ENCODE measurements at regions not wholly inside any gene's neighbourhood (a gene's known extent, or its start where the extent isn't known, plus 50 kb on each side); places are given as distances from the start of the nearest gene placed in this dataset.

- DNase-seq (ENCODE audit: low read depth), result no peak
Measured at GRCh38 chr20:60962367-60963045, 289.6 kb upstream of the CDH4 start.

GRCh38 chr20:60963146-60963545 is 288.9 kb upstream of the CDH4 start:
- no peak for DNase-seq (ENCODE audit: low read depth)

GRCh38 chr20:60964911-60965310 is 287.1 kb upstream of the CDH4 start:
- DNase-seq (ENCODE audit: low read depth), result no peak

- DNase-seq (ENCODE audit: low read depth), result no peak
Measured at GRCh38 chr20:60966031-60966430, 286.0 kb upstream of the CDH4 start.

- DNase-seq (ENCODE audit: low read depth), result no peak
Measured at GRCh38 chr20:60966766-60967165, 285.3 kb upstream of the CDH4 start.

- no peak for DNase-seq (ENCODE audit: low read depth)
Measured at GRCh38 chr20:60967431-60968316, 284.4 kb upstream of the CDH4 start.

- DNase-seq (ENCODE audit: low read depth), result no peak
Measured at GRCh38 chr20:60968853-60969720, 283.0 kb upstream of the CDH4 start.

GRCh38 chr20:60970601-60971000 is 281.5 kb upstream of the CDH4 start:
- no peak for DNase-seq (ENCODE audit: low read depth)

GRCh38 chr20:60974022-60974421 is 278.0 kb upstream of the CDH4 start:
- DNase-seq (ENCODE audit: low read depth), result no peak

- DNase-seq (ENCODE audit: low read depth), result no peak
Measured at GRCh38 chr20:60974441-60974945, 277.6 kb upstream of the CDH4 start.

GRCh38 chr20:60976139-60976538 is 275.9 kb upstream of the CDH4 start:
- no peak for DNase-seq (ENCODE audit: low read depth)

GRCh38 chr20:60976913-60977312 is 275.1 kb upstream of the CDH4 start:
- DNase-seq (ENCODE audit: low read depth), result no peak

GRCh38 chr20:60977901-60978300 is 274.2 kb upstream of the CDH4 start:
- no peak for DNase-seq (ENCODE audit: low read depth)

- DNase-seq (ENCODE audit: low read depth), result no peak
Measured at GRCh38 chr20:60984666-60985065, 267.4 kb upstream of the CDH4 start.

- no peak for DNase-seq (ENCODE audit: low read depth)
Measured at GRCh38 chr20:60986506-60987156, 265.4 kb upstream of the CDH4 start.

- no peak for DNase-seq (ENCODE audit: low read depth)
Measured at GRCh38 chr20:60990061-60990460, 262.0 kb upstream of the CDH4 start.

GRCh38 chr20:60990643-60991042 is 261.4 kb upstream of the CDH4 start:
- no peak for DNase-seq (ENCODE audit: low read depth)

- no peak for DNase-seq (ENCODE audit: low read depth)
Measured at GRCh38 chr20:60993433-60994044, 258.5 kb upstream of the CDH4 start.

- DNase-seq (ENCODE audit: low read depth), result no peak
Measured at GRCh38 chr20:60999250-60999649, 252.8 kb upstream of the CDH4 start.

- no peak for DNase-seq (ENCODE audit: low read depth)
Measured at GRCh38 chr20:61002090-61002489, 250.0 kb upstream of the CDH4 start.

GRCh38 chr20:61014491-61014890 is 237.6 kb upstream of the CDH4 start:
- no peak for DNase-seq (ENCODE audit: low read depth)

Measured in iris pigment epithelial cell (primary cell).